ENCODE measurements at regions not wholly inside any gene's neighbourhood (a gene's known extent, or its start where the extent isn't known, plus 50 kb on each side); places are given as distances from the start of the nearest gene placed in this dataset.
"Not testable (repeated sequence)": the region's sequence is repeated elsewhere in the genome, so short reads cannot be mapped to it uniquely, and the experiment has no call there.

DNA sequence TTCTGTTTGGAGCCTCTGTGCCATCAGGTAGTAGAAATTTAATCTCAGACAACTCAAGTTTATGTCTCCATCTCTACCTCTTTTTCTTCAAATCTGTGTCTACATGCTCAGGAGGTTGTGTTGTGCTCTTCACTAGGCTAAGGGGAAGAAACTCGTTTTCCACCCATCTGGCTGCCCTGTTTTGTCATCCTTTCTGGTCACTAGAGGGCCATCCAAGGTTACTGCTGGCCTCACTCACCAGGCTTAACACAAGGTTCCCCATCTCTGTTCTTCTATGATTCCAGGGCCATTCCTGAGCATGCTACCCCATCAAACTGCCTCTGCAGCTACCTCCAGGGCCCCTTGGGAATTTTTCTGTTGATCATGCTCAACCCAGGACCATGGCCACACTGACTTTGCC lies 213.3 kb upstream of the FBXL7 start:
- in situ Hi-C loops (cut with HindIII; ENCODE audit: low pct_ligation_motif_present, low pct_unique_long_range_greater_than_20kb, low sequenced_read_pairs): no loop called here
- DNase-seq: no peak

DNA sequence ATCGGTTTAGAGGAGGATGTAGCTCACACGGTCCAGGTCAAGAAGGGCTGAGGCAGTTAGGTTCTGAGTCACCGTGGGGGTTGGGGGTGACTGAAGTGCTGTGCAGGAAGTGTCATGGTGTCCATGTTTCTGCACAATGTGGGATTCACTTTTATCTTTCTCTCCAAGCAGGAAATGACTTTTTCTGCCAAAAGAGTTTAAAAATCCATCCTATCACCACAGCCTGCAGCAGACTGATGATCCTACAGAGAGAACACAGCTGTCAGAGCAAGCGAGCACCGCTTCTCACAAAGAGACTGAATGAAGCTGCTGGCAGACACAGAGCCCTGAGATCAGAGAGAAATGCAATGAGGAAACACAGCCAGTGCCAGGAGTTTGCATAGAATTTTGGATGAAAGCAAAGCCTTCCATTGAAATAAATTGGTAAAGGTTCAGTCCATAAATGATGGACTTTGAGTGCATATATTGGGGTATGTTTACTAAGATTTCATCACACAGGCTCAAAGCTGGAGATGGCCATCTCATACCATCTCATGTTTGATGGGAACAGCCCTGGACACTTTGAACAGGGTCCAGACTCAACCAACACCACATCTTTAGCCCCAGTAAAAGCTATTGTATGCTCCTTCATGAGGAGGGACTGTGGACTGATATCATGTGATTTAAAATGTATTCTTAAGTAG lies 213.9 kb upstream of the FBXL7 start:
- no peak for DNase-seq
- in situ Hi-C loops (cut with HindIII; ENCODE audit: low pct_ligation_motif_present, low pct_unique_long_range_greater_than_20kb, low sequenced_read_pairs): no loop called here

DNA sequence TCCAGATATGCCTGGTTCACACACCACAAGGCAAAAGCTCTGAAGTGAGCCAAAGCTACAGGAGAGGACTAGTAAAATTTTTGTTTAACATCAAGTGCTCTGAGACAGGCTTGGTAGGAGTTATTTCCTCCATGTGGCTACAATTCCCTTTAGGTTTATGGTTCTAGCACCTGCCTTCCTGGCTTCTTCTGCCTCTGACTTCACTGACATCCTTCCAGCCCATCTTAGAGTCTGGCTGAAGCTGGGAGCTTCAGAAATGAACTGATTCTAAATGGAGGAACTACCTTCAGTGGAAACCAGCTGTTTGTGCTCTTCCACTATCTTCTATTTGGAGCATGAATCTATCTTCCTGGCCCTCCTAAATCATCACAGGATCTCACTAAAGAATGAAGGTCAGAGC lies 215.3 kb upstream of the FBXL7 start:
- in situ Hi-C loops (cut with HindIII; ENCODE audit: low pct_ligation_motif_present, low pct_unique_long_range_greater_than_20kb, low sequenced_read_pairs): no loop called here
- no peak for DNase-seq

DNA sequence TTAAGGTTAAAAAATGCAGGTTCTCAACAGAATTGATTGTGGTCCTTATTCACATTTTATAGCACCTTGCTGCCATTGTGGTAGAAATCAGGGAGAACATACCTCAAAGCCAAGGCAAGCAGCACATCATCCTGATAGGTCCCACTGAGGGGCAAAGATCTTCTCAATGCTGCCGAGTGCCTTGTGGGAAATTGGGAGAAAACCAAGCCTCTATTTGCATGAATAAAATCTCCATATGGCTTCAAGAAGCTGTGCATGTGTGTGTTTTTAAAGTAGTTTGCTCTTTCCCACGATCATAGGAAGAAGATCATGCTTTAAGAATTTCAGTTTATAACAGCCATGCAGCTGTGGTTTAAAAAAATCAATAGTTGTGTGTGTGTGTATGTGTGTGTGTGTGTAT lies 216.9 kb upstream of the FBXL7 start:
- DNase-seq: no peak
- in situ Hi-C loops (cut with HindIII; ENCODE audit: low pct_ligation_motif_present, low pct_unique_long_range_greater_than_20kb, low sequenced_read_pairs): no loop called here

DNA sequence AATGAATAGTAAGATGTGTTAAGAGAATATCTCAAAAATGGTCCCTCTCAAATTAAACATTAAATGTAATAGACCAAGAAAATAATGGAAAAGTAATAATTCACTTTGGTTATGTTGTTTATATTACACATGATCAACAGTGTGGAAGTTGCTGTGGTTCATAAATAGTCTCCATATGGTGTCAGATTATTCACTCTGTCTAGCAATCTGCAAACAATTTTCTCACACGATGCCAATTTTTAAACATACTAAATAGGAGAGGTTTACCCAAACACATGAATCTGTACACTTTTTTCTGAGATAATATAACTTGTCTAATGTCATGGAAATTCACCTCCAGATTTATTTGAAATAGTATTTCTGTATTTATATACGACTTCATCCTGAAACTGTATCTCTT lies 217.4 kb upstream of the FBXL7 start:
- in situ Hi-C loops (cut with HindIII; ENCODE audit: low pct_ligation_motif_present, low pct_unique_long_range_greater_than_20kb, low sequenced_read_pairs): no loop called here
- no peak for DNase-seq

DNA sequence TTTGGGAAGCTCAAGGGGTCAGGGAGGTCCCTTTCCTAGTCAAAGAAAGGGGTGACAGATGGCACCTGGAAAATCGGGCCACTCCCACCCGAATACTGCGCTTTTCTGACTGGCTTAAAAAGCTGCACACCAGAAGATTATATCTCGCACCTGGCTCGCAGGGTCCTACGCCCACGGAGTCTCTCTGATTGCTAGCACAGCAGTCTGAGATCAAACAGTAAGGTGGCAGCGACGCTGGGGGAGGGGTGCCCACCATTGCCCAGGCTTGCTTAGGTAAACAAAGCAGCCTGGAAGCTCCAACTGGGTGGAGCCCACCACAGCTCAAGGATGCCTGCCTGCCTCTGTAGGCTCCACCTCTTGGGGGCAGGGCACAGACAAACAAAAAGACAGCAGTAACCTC lies 228.4 kb upstream of the FBXL7 start:
- in situ Hi-C loops (cut with HindIII; ENCODE audit: low pct_ligation_motif_present, low pct_unique_long_range_greater_than_20kb, low sequenced_read_pairs); DNase-seq: not testable (repeated sequence)

DNA sequence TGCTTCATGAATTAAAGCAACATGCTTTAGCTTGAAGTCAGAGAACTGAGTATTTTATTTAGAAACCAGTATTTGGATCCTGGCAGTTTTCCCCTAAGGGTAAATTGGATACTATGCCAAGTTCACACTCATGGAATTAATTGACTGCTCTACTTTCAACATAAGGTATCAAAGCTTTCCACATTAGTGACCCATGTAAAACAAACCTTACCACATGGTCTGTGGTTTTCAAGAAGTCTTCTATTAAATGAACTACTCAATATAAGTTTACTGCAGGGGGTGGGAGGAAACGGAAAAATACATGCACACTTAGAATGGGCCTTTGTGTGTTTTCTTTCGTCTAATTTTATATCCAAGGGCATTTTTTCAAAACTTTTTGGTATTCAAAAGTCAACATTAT lies 232.0 kb upstream of the FBXL7 start:
- no peak for DNase-seq
- in situ Hi-C loops (cut with HindIII; ENCODE audit: low pct_ligation_motif_present, low pct_unique_long_range_greater_than_20kb, low sequenced_read_pairs): no loop called here

DNA sequence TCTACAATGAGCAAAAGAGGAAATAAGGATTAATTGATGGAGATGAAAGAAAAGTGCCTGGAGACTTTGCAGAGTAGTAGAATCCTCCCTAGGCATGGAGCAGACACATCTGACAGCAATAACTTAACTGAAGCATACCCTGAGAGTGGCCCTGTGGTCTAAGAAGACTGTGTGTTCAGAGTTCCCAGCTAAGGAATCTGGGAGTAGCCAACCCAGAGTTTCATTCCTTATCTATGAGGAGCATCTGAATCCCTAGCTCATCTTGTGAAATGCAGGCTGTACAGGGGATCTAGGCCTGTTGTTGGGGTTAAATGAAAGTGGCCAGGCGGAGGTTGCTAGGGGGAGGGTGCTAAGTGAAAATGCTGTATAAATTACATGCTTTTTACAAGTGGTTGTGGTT lies 233.1 kb upstream of the FBXL7 start:
- in situ Hi-C loops (cut with HindIII; ENCODE audit: low pct_ligation_motif_present, low pct_unique_long_range_greater_than_20kb, low sequenced_read_pairs): no loop called here
- DNase-seq: no peak

DNA sequence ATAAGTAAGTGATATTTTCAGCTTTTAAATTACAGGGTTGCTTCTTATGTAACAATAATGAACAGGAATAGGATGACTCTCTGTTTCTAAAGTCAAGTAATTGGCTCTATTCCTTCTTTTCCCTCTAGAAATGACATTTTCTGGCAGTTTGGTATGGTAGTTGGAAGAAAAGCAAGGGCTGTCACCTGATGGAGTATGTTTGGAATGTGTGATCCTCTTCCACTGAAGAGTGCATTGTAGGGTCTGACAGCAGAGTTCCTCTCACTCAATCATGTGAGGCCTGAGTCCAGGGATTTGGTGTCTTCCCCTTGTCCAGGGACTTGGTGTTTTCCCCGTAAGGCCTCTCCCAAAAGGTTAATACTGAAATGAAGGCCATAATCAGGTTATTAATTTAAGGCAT lies 233.8 kb upstream of the FBXL7 start:
- in situ Hi-C loops (cut with HindIII; ENCODE audit: low pct_ligation_motif_present, low pct_unique_long_range_greater_than_20kb, low sequenced_read_pairs): no loop called here

DNA sequence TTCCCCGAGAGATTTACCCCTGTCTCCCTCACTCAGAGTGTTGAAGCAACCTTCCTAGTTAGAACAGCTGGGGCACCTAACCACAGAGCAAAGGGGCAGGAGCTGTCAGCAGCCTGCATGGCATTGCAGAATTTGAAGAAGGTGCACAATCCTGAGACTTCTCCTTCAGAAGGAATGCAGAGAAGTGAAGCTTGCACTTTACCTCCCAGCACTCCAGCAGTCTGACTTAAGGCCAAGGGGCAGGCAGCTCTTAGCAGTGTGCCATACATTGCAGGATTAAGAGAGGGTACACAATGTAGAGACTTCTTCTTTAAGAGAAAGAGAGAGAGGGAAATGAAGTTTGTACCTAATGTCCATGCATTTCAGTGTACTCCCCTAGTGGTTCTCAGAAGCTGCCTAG lies 236.0 kb upstream of the FBXL7 start:
- in situ Hi-C loops (cut with HindIII; ENCODE audit: low pct_ligation_motif_present, low pct_unique_long_range_greater_than_20kb, low sequenced_read_pairs): no loop called here
- DNase-seq: no peak

More for the DNA sequence above, 233.8 kb upstream of the FBXL7 start:
- DNase-seq: no peak

DNA sequence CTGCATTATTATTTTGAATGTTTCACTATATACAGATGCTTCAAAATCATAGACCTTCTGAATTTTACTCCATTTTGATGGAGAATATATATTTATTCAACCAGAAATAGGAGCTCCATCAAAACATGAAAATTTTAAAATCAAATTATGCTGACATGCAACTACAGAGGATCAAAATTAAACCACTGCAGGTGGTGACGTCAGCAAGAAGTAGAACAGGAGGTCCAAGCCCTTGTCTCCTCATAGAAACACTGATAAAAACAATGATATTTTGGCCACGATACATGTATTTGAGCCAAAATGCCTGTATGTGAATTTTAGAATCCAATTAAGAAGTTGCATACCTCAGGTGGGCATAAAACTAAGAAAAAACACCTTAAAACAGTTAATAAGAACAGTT lies 236.6 kb upstream of the FBXL7 start:
- in situ Hi-C loops (cut with HindIII; ENCODE audit: low pct_ligation_motif_present, low pct_unique_long_range_greater_than_20kb, low sequenced_read_pairs): no loop called here
- DNase-seq: no peak

DNA sequence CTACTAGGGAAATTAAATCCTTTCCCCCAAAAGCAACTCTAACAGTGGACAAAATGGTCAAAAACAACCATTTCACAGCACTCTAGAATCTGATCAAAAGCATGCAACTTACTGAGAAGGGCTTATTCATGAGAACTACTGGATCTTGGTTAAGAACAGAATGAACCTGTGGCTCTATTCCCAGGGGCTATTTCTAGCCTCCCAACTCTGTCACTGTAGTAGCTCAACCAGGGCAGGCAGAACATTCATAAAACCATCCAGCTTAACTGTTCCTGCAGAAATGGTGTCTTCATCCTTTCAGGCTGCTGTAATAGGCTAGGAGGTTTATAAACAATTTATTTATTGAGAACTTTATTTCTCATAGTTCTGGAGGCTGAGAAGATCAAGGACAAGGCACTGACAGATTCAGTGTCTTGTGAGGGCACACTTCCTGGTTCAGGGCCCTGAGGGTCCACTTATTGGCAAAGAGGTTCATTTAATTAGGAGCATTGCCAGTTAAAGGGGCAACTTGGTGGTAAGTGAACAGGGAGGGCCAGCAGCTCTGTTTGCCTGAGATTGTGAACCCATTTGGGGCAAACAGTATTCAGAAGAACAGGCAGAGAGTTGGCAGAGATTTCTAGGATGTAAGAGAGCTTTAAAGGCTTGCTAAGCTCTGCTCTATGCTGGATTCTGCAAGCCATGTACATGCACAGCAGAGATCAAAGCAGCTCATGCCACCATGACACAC lies 238.5 kb upstream of the FBXL7 start:
- in situ Hi-C loops (cut with HindIII; ENCODE audit: low pct_ligation_motif_present, low pct_unique_long_range_greater_than_20kb, low sequenced_read_pairs): no loop called here
- no peak for DNase-seq

DNA sequence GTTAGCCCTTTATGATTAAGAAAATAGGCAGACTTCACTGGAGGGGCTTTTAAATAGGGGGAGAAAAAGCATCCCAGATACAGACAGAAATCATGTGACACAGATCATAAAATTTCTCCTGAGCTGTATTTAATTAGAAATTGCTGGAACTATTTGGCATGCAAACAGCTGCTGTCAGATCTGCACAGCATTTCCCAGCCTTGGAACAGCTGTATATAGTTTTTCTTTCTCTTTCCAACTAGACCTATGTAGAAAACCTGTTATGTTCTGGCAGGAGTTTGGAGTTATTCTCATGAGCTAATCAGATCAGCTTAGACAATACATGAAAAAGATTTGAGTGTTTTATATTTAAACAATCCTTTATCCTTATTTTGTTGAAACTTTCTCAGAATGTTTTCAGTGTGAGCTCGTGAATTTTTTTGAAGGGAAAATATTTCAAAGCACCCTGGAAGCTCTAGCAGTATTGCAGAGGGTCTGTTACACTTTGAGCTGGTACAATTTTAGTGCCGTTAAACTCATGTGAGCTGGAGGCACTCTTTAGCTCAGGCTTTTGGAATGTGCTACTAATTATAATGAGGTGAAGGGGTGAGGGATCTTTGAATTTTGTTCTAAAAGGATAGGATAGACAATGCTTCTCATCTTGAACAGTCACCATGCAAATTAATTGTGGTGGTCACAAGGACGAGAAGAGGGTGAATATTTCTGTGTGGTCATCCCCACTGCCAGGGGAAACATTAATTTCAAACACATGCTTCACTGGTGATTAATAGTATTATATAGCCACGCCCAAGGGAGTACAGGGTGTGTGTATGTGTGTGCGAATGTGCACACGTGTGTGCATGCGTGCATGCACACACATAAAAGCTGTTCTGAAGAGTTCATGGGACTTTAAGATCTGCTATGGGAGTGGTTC lies 239.4 kb upstream of the FBXL7 start:
- DNase-seq: no peak
- in situ Hi-C loops (cut with HindIII; ENCODE audit: low pct_ligation_motif_present, low pct_unique_long_range_greater_than_20kb, low sequenced_read_pairs): no loop called here

DNA sequence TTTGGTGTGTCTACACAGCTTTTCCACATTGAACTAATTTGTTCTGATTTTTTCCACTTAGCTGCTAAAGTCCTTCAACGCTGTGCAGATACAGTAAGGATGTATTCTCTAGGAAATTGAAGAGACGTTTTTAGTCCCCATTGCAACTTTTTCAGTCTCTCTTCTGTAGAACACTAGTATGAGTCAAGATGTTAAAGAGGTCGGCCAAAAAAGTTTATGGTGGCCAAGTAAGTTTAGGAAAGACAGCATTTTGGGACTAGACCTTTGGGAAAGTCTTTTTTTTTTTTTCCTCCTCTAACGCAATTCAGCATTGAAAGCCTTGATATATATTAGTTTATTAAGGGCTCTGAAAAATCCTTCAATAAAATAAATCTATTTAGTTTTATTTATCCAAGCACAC lies 243.5 kb upstream of the FBXL7 start:
- DNase-seq: no peak
- in situ Hi-C loops (cut with HindIII; ENCODE audit: low pct_ligation_motif_present, low pct_unique_long_range_greater_than_20kb, low sequenced_read_pairs): no loop called here

DNA sequence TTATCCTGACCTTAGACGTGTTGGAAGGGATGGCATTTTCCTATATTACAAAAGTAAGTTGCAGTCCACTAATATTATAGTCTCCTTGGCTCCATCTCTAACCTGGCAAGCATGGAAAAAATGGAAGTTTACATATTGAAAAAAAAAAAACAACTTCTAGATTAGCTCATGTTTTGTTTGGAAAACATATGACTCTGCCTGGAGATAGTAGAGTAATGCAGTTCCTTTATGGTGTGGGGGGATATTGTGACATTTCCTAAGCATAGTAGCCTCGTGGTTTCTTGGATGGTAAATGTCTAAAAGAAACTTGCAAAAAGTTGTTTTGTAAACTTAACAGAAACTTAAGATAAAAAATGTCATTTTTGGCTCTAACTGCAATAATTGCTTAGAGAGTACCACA lies 244.4 kb upstream of the FBXL7 start:
- DNase-seq: no peak
- in situ Hi-C loops (cut with HindIII; ENCODE audit: low pct_ligation_motif_present, low pct_unique_long_range_greater_than_20kb, low sequenced_read_pairs): no loop called here

DNA sequence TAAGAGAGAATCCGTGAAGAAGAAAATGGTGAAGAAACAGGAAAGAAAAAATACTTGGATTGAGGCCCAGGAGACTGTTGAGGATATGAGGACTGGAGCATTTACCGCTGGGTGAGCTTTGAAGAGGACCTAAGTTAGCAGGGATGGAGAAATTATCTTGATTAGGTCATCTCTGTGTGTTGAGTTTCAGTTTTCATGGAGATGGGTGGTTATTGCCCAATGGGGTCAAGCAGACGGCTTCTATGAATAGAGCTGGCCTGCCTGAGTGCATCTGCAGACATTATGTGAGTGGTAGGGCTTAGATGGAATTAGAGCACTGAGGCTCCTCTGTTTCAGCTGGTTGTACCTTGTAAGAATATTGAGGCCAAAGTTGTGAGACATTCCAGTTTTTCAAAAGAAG lies 245.4 kb upstream of the FBXL7 start:
- no peak for DNase-seq
- in situ Hi-C loops (cut with HindIII; ENCODE audit: low pct_ligation_motif_present, low pct_unique_long_range_greater_than_20kb, low sequenced_read_pairs): no loop called here

DNA sequence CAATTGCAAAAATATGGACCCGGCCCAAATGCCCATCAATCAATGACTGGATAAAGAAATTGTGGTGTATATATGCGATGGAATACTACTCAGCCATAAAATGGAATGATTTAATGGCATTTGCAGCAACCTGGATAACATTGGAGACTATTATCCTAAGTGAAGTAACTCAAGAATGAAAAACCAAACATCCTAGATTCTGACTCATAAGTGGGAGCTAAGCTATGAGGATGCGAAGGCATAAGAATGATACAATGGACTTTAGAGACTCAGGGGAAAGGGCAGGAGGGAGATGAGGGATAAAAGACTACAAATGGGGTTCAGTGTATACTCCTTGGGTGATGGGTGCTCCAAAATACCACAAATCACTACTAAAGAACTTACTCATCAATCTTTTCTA lies 247.6 kb upstream of the FBXL7 start:
- no peak for DNase-seq
- in situ Hi-C loops (cut with HindIII; ENCODE audit: low pct_ligation_motif_present, low pct_unique_long_range_greater_than_20kb, low sequenced_read_pairs): no loop called here

DNA sequence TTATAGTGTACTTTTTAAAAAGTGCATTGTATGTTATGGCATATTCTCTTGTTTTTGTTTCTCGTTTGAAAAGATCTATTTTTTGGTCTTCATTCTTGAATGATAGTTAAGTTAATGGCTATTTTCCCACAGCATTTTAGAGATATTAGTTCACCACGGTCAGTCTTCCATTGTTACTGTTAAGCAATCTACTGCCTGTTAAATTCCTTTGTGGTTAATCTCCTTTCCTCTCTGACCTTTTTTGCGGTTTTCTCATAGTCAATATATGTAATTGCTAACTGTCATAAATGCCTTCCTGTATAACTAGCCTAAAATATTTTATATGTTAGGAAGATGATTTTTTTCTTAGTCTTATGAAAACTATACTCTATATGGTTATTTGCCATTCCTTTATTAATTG lies 250.8 kb upstream of the FBXL7 start:
- DNase-seq: peak; percentile 9
- in situ Hi-C loops (cut with HindIII; ENCODE audit: low pct_ligation_motif_present, low pct_unique_long_range_greater_than_20kb, low sequenced_read_pairs): no loop called here

DNA sequence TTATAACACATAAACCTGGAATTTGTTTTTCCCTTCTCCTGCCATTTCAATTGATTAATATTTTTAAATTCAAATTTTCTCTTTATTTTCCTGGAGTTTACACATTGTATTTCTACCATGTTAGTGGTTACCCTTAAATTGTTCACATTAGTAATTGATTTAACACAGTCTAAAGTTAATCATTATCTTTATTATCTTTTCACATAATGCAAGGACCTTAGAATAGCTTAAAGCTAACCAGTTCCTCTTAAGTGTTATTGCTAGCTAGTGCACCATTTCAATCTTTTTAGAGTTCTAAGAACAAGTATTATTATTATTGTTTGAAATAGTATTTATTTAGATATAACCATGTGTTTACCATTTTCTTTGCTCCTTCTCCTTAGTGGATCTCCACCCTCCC lies 251.2 kb upstream of the FBXL7 start:
- no peak for DNase-seq
- in situ Hi-C loops (cut with HindIII; ENCODE audit: low pct_ligation_motif_present, low pct_unique_long_range_greater_than_20kb, low sequenced_read_pairs): no loop called here
